HPDE6-E6E7 (cell line): ENCODE measurements at regions not wholly inside any gene's neighbourhood (a gene's known extent, or its start where the extent isn't known, plus 50 kb on each side); places are given as distances from the start of the nearest gene placed in this dataset.
"Not testable (repeated sequence)": the region's sequence is repeated elsewhere in the genome, so short reads cannot be mapped to it uniquely, and the experiment has no call there.

ENCODE experiments used
- DNase-seq: peaks from one replicate; pipeline ENCODE4 v3.0.0; 2011; ENCODE audit warnings: missing footprints; ENCODE audit errors: extremely low spot score

- DNase-seq: no peak
Observed at GRCh38 chr3:191148131-191148530, 50.9 kb upstream of the OSTN start.

DNA sequence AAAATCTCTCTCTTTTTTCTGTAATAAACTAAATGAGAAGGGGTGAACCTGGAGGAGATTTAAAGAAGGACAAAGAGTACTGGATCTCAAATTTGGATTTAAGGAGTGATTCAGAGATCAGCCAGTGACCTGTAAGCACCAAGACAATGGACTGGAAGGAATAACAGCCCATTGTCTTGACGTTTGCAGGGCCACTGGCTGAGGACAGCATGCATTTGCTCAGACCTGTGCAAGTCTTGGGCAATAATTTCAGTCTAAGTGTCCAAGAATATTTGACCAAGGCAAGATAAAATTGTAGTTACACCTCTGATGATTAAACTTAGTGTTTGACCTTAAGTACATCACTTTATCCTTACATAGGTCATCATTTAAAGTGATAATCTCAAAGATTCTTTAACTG, 55.8 kb upstream of the OSTN start:
- no peak for DNase-seq

DNA sequence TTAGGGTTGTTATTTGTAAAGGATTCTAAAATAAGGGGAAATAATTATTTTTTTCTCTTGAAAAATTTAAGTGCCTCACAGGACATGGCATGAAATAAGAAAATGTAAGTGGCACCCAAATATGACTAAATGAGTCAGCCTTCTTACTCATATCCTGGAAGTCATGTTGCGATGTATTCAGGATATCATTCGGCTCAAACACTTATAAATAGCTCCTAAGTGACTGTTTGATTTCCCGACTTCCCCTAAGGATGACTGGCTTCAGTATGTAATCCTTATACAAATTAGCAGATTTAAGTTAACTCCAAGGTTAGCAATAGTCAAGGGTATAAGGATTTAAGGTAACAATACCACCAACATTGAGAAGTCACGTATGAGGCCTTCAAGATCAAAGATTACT, 57.3 kb upstream of the OSTN start:
- DNase-seq: peak; percentile 59

GRCh38 chr3:191139736-191140135, 59.3 kb upstream of the OSTN start:
- no peak for DNase-seq

DNA sequence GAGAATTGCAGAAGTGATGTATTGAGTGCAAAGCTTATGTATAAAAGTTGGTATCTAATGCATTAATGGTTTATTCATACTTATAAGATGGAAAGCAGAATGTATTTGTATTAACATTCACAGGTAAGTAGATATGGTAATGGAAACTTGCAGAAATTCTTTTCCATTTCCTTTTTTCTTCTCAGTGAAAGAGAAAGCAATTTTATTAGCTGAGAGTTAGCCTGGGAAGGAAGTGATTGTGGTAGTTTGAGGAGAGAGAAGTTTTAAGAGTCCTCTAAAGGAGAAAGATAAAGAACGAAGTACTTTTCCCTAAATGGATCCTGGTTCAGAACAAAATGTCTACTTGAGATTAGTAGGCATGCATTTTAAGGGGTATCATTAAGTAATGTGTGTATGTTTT, 60.1 kb upstream of the OSTN start:
- no peak for DNase-seq

DNA sequence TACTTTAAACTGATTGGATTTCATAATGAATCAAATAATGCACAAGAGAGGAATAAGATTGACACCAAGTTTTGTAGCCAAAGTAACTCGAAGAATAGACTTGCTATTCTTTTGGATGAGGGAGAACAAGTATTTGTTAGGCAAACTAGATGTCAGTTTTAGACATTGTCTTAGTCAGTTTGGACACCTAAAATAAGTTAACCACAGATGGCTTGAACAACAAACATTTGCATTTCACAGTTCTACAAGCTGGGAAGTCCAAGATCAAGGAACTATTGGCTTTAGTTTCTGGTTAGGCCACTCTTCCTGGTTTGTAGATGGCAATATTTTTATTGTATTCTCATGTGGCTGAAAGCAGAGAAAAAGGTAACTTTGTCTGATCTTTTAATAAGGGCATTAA, 61.3 kb upstream of the OSTN start:
- DNase-seq: no peak

GRCh38 chr3:191136347-191136746, 62.7 kb upstream of the OSTN start:
- peak; percentile 4 for DNase-seq

GRCh38 chr3:191135175-191135574, 63.9 kb upstream of the OSTN start:
- DNase-seq: no peak

GRCh38 chr3:191133359-191133758, 65.7 kb upstream of the OSTN start:
- no peak for DNase-seq

GRCh38 chr3:191131305-191131704, 67.7 kb upstream of the OSTN start:
- DNase-seq: no peak

DNA sequence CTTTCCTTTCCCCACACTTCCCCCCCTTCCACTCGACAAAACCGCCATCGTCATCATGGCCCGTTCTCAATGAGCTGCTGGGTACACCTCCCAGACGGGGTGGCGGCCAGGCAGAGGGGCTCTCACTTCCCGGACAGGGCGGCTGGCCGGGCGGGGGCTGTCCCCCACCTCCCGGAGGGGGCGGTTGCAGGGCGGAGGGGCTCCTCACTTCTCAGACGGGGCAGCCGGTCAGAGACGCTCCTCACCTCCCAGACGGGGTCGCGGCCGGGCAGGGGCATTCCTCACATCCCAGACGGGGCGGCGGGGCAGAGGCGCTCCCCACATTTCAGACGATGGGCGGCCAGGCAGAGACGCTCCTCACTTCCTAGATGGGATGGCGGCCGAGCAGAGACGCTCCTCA, 74.2 kb upstream of the OSTN start:
- not testable (repeated sequence) for DNase-seq

GRCh38 chr3:191123946-191124345, 75.1 kb upstream of the OSTN start:
- no peak for DNase-seq

GRCh38 chr3:191123231-191123630, 75.8 kb upstream of the OSTN start:
- DNase-seq: no peak

- DNase-seq: no peak
Observed at GRCh38 chr3:191120447-191121298, 78.4 kb upstream of the OSTN start.

DNA sequence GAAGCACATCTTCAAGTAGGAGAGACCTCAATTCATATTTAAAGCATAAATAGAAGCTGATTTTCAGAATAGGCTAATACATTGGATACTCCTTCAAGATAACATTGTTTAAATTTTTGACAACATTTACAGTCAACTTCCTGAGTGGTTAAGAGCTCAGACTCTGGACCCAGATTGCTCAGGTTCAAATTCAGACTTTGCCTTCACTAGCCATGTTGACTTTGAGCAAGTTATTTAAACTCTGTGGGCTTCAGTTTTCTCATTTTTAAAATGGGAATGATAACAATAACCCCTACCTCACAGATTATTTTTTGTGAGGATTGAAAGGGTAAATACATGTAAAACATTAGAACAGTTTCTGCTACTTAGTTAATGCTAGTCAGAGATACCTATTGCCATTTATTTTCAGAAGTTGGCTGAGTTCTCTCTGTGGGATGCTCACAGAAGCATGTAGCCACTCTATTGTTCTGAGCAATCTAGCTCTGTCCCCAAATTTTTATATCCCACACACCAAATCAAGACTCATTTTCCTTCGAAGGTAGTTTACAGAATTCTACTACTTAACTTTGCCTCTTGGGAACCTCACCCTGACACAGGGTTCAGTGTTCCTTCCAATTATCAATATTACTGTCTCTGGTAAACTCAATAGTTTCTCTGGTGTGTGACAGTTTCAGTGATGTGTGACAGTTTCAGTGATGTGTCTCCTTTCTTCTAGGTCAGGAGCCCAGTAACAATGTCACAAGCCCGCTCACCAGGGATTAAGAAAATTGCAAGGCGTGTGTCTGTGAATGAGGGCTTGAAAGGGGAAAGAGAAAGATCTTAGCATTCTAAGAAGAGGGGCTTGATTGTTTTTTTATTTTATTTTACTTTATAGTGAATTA, 79.4 kb upstream of the OSTN start:
- DNase-seq: no peak

GRCh38 chr3:191111722-191112121, 87.3 kb upstream of the OSTN start:
- no peak for DNase-seq

- DNase-seq: no peak
Observed at GRCh38 chr3:191105418-191105817, 93.6 kb upstream of the OSTN start.

- no peak for DNase-seq
Observed at GRCh38 chr3:191100516-191100915, 98.5 kb upstream of the OSTN start.

- peak; percentile 8 for DNase-seq
Observed at GRCh38 chr3:191094057-191094845, 104.8 kb upstream of the OSTN start.

DNA sequence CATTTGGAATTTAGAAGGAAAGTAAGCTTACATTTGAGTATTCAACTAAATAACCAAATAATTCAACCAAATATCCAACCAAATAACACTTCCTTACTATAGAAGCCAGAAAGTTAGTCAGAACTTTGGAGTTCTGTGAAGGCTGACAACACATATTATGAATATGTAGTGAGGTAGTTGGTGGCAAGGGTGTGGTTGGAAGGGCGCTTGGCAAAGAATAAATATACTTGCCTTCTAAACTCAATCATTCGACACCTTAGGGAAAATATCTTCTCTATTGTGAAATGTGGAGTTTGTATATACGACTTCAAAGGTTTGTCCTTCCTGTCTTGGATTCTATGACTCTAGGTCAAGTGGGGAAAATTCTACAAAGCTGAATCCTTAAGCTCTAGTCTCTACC, 111.7 kb upstream of the OSTN start:
- DNase-seq: no peak

DNA sequence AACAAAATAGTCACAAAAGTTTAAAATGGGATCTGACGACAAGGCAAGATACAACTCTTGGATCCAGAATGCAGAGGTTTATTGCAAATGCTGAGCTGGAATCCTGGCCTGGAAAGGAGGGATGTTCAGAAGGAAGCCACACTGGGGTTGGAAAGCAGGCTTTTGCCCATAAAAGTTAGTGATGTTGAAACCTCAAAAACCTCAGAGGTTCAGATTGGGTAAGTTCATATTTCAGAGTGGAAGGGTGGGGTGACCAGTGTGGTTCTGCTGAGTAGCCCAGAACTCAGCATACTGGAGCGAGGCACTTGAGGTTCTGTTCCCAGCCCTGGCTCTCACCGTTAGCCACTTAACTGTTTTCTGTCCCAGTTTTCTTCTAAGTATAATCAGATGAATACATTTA, 114.0 kb upstream of the OSTN start:
- DNase-seq: no peak

GRCh38 chr3:191078913-191079312, 120.1 kb upstream of the OSTN start:
- not testable (repeated sequence) for DNase-seq
